GM19455 (cell line): ENCODE measurements at regions not wholly inside any gene's neighbourhood (a gene's known extent, or its start where the extent isn't known, plus 50 kb on each side); places are given as distances from the start of the nearest gene placed in this dataset.

Experiments
- ATAC-seq: cut with Tn5 transposase; IDR thresholded peaks from one replicate; pipeline ENCODE4 v1.9.1; 2021; ENCODE audit not compliant: unreplicated experiment

GRCh38 chr17:14510136-14510535 is 209.3 kb downstream of the HS3ST3B1 start:
- ATAC-seq: no peak

- no peak for ATAC-seq
Observed at GRCh38 chr17:14508156-14508555, 207.3 kb downstream of the HS3ST3B1 start.

GRCh38 chr17:14506364-14506763 is 205.5 kb downstream of the HS3ST3B1 start:
- ATAC-seq: no peak

- ATAC-seq: no peak
Observed at GRCh38 chr17:14505606-14506005, 204.7 kb downstream of the HS3ST3B1 start.

- ATAC-seq: no peak
Observed at GRCh38 chr17:14499976-14500375, 199.1 kb downstream of the HS3ST3B1 start.

- ATAC-seq: no peak
Observed at GRCh38 chr17:14498812-14499211, 197.9 kb downstream of the HS3ST3B1 start.

GRCh38 chr17:14494161-14494560 is 193.3 kb downstream of the HS3ST3B1 start:
- no peak for ATAC-seq

GRCh38 chr17:14489986-14490385 is 189.1 kb downstream of the HS3ST3B1 start:
- no peak for ATAC-seq

GRCh38 chr17:14488958-14489550 is 188.2 kb downstream of the HS3ST3B1 start:
- ATAC-seq: no peak

GRCh38 chr17:14487068-14487467 is 186.2 kb downstream of the HS3ST3B1 start:
- no peak for ATAC-seq

GRCh38 chr17:14482715-14483114 is 181.8 kb downstream of the HS3ST3B1 start:
- ATAC-seq: no peak

- no peak for ATAC-seq
Observed at GRCh38 chr17:14481664-14482063, 180.8 kb downstream of the HS3ST3B1 start.

GRCh38 chr17:14474591-14474990 is 173.7 kb downstream of the HS3ST3B1 start:
- no peak for ATAC-seq

- ATAC-seq: no peak
Observed at GRCh38 chr17:14471052-14471451, 170.2 kb downstream of the HS3ST3B1 start.

- ATAC-seq: no peak
Observed at GRCh38 chr17:14470417-14470816, 169.5 kb downstream of the HS3ST3B1 start.

GRCh38 chr17:14469971-14470370 is 169.1 kb downstream of the HS3ST3B1 start:
- ATAC-seq: no peak

- no peak for ATAC-seq
Observed at GRCh38 chr17:14468858-14469257, 168.0 kb downstream of the HS3ST3B1 start.

- no peak for ATAC-seq
Observed at GRCh38 chr17:14461227-14461548, 160.3 kb downstream of the HS3ST3B1 start.

- ATAC-seq: no peak
Observed at GRCh38 chr17:14460516-14461226, 159.8 kb downstream of the HS3ST3B1 start.

GRCh38 chr17:14459955-14460354 is 159.1 kb downstream of the HS3ST3B1 start:
- ATAC-seq: no peak

GRCh38 chr17:14458724-14459123 is 157.8 kb downstream of the HS3ST3B1 start:
- no peak for ATAC-seq

GRCh38 chr17:14454746-14455145 is 153.9 kb downstream of the HS3ST3B1 start:
- ATAC-seq: no peak

GRCh38 chr17:14452856-14453255 is 152.0 kb downstream of the HS3ST3B1 start:
- ATAC-seq: no peak
